NAMALWA (cell line): ENCODE measurements at regions not wholly inside any gene's neighbourhood (a gene's known extent, or its start where the extent isn't known, plus 50 kb on each side); places are given as distances from the start of the nearest gene placed in this dataset.
A peak's percentile ranks its signal among the peaks of the same experiment; 100 is the strongest.

Experiments
- DNase-seq: peaks from one replicate; pipeline ENCODE4 v3.0.0-alpha.2; 2015; ENCODE audit warnings: low spot score

GRCh38 chr18:39972521-39972920, 1982.5 kb upstream of the PIK3C3 start:
- DNase-seq, result no peak

- no peak for DNase-seq
Measured at GRCh38 chr18:39969803-39970494, 1985.1 kb upstream of the PIK3C3 start.

- DNase-seq, result peak; percentile 7
Measured at GRCh38 chr18:39966275-39966674, 1988.8 kb upstream of the PIK3C3 start.

GRCh38 chr18:39962546-39962945, 1992.5 kb upstream of the PIK3C3 start:
- no peak for DNase-seq

- DNase-seq, result no peak
Measured at GRCh38 chr18:39960550-39960949, 1994.5 kb upstream of the PIK3C3 start.

GRCh38 chr18:39959839-39960238, 1995.2 kb upstream of the PIK3C3 start:
- no peak for DNase-seq

GRCh38 chr18:39958876-39959275, 1996.2 kb upstream of the PIK3C3 start:
- no peak for DNase-seq

GRCh38 chr18:39952816-39953215, 2002.2 kb upstream of the PIK3C3 start:
- no peak for DNase-seq

GRCh38 chr18:39951142-39951720, 2003.8 kb upstream of the PIK3C3 start:
- no peak for DNase-seq

- no peak for DNase-seq
Measured at GRCh38 chr18:39946623-39947061, 2008.4 kb upstream of the PIK3C3 start.

GRCh38 chr18:39945076-39945475, 2010.0 kb upstream of the PIK3C3 start:
- DNase-seq, result no peak

GRCh38 chr18:39942702-39943101, 2012.3 kb upstream of the PIK3C3 start:
- no peak for DNase-seq

- no peak for DNase-seq
Measured at GRCh38 chr18:39938676-39939608, 2016.1 kb upstream of the PIK3C3 start.

- DNase-seq, result no peak
Measured at GRCh38 chr18:39935598-39935997, 2019.4 kb upstream of the PIK3C3 start.

GRCh38 chr18:39918847-39919246, 2036.2 kb upstream of the PIK3C3 start:
- DNase-seq, result no peak

- DNase-seq, result no peak
Measured at GRCh38 chr18:39913672-39914366, 2041.2 kb upstream of the PIK3C3 start.

- no peak for DNase-seq
Measured at GRCh38 chr18:39911716-39912115, 2043.3 kb upstream of the PIK3C3 start.

GRCh38 chr18:39909706-39910105, 2045.3 kb upstream of the PIK3C3 start:
- DNase-seq, result no peak

GRCh38 chr18:39886136-39886535, 2068.9 kb upstream of the PIK3C3 start:
- DNase-seq, result no peak

- DNase-seq, result no peak
Measured at GRCh38 chr18:39872651-39873050, 2082.4 kb upstream of the PIK3C3 start.

- DNase-seq, result no peak
Measured at GRCh38 chr18:39871961-39872360, 2083.1 kb upstream of the PIK3C3 start.

- DNase-seq, result no peak
Measured at GRCh38 chr18:39870591-39870990, 2084.4 kb upstream of the PIK3C3 start.
